ENCODE measurements at regions not wholly inside any gene's neighbourhood (a gene's known extent, or its start where the extent isn't known, plus 50 kb on each side); places are given as distances from the start of the nearest gene placed in this dataset.

DNA sequence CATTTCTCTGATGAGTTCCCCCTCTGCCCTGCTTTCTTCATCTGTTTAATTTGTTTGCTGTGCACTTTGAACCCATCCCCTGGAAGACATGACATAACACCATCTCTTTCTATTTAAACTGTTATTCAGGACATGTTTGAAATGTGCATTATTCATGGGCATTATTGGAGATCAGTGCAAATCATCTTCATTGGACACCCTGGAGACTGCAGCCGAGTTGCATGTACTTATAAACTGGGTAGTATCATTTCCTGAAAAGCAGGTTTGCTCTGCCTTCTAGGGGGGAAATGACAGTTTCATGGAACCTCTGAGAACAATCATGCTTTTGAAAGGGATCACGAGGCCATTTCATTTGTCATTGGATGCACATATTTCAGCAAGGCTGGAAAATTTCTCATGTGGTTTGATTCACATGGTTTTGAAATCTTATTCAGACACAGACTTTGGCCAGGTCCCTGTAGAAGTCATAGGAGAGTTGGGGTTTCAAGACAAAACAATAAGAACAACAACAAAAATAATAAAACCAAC lies 462.8 kb upstream of the MEX3C start:
- ATAC-seq (no peak), DNase-seq (no peak)
- WGBS, 4 donors, result 50 to 77% (median 60%) methylated on average over 2 of the region's 2 CpGs
- TF ChIP-seq, protein P1, sequence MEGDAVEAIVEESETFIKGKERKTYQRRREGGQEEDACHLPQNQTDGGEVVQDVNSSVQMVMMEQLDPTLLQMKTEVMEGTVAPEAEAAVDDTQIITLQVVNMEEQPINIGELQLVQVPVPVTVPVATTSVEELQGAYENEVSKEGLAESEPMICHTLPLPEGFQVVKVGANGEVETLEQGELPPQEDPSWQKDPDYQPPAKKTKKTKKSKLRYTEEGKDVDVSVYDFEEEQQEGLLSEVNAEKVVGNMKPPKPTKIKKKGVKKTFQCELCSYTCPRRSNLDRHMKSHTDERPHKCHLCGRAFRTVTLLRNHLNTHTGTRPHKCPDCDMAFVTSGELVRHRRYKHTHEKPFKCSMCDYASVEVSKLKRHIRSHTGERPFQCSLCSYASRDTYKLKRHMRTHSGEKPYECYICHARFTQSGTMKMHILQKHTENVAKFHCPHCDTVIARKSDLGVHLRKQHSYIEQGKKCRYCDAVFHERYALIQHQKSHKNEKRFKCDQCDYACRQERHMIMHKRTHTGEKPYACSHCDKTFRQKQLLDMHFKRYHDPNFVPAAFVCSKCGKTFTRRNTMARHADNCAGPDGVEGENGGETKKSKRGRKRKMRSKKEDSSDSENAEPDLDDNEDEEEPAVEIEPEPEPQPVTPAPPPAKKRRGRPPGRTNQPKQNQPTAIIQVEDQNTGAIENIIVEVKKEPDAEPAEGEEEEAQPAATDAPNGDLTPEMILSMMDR (IDR thresholded peaks at IDR 0.05), result no peak
- TF ChIP-seq POLR2A (IDR thresholded peaks at IDR 0.05), result no peak
- H3K4me3 ChIP-seq, result no peak overlapping the region
- no peaks in the 10 kb centered on the region for H3K36me3 ChIP-seq
- intact Hi-C loops (cut with DNase I), result no loop called here
- no peak overlapping the region for H3K27ac ChIP-seq
- H3K9me3 ChIP-seq, result no peaks in the 10 kb centered on the region
- no peaks in the 10 kb centered on the region for H3K4me1 ChIP-seq
- peaks cover 0 to 30% (median under 1%) of the 10 kb centered on the region in 9 donors for H3K27me3 ChIP-seq

- WGBS, 4 donors, result 79 to 91% (median 82%) methylated on average over 3 of the region's 3 CpGs
- Histone ChIP-seq H3K27me3 (peaks cover 0 to 20% (median 2%) of the 10 kb centered on the region in 9 donors), H3K27ac (no peak overlapping the region), H3K4me3 (no peak overlapping the region), H3K9me3 (no peaks in the 10 kb centered on the region), H3K4me1 (no peaks in the 10 kb centered on the region), H3K36me3 (no peaks in the 10 kb centered on the region)
- intact Hi-C loops (cut with DNase I), result no loop called here
- TF ChIP-seq POLR2A (IDR thresholded peaks at IDR 0.05), result no peak
- TF ChIP-seq, protein P1 (IDR thresholded peaks at IDR 0.05), result no peak
- DNase-seq (no peak), ATAC-seq (no peak)
Observed at GRCh38 chr18:51664236-51664635, 466.8 kb upstream of the MEX3C start.

DNA sequence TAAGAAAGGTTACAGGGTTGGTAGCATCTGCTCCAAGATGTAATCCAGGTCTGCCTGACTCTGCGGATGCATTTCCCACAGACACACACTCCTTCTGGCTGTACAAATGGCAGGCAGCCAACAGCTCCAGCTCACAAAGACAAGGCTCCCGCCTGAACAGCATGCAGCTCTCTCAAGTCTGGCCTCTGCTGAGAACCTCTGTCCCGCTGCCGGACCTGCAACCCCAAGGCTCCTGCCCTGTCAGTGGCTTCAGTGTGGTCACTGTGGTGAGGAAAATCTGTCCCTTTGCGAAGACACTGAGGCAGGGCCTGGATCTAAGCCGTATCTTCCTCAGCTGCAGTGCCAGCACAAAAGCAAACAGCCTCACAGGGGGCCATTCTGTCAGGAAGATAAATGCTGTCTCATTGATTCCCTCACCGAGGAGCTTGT lies 469.3 kb upstream of the MEX3C start:
- H3K27me3 ChIP-seq, result peaks cover 0 to 27% (median 2%) of the 10 kb centered on the region in 9 donors
- ATAC-seq (peak in 3 of 4 donors; percentile 31 to 41 (median 37)), DNase-seq (peak; percentile 15 to 59 (median 44))
- H3K36me3 ChIP-seq, result no peaks in the 10 kb centered on the region
- WGBS, 4 donors, result 0 to 16% (median 7%) methylated on average over 4 to 7 of the region's 7 CpGs
- no peaks in the 10 kb centered on the region for H3K4me1 ChIP-seq
- no peak for TF ChIP-seq POLR2A (IDR thresholded peaks at IDR 0.05)
- TF ChIP-seq, protein P1 (IDR thresholded peaks at IDR 0.05), result no peak
- intact Hi-C loops (cut with DNase I), result no loop called here
- no peak overlapping the region for H3K27ac ChIP-seq
- no peak overlapping the region for H3K4me3 ChIP-seq
- peaks cover 0 to 6% (median 0%) of the 10 kb centered on the region in 12 donors for H3K9me3 ChIP-seq

GRCh38 chr18:51668101-51668500 lies 470.6 kb upstream of the MEX3C start:
- intact Hi-C loops (cut with DNase I), result no loop called here
- peaks cover 0 to 27% (median 2%) of the 10 kb centered on the region in 9 donors for H3K27me3 ChIP-seq
- H3K4me1 ChIP-seq, result no peaks in the 10 kb centered on the region
- ATAC-seq (no peak), DNase-seq (peak in 4 of 5 donors; percentile 17 to 58 (median 28))
- H3K27ac ChIP-seq, result no peak overlapping the region
- peaks cover 0 to 8% (median 0%) of the 10 kb centered on the region in 12 donors for H3K9me3 ChIP-seq
- H3K36me3 ChIP-seq, result no peaks in the 10 kb centered on the region
- H3K4me3 ChIP-seq, result no peak overlapping the region
- TF ChIP-seq POLR2A (IDR thresholded peaks at IDR 0.05), result no peak
- TF ChIP-seq, protein P1 (IDR thresholded peaks at IDR 0.05), result peak; percentile 54 to 73 (median 64)
- WGBS, 4 donors, result 7 to 8% (median 8%) methylated on average over 10 of the region's 10 CpGs

Data from heart left ventricle (tissue), 16 donors.